GM21529 (cell line): ENCODE measurements at regions not wholly inside any gene's neighbourhood (a gene's known extent, or its start where the extent isn't known, plus 50 kb on each side); places are given as distances from the start of the nearest gene placed in this dataset.
"Not testable (repeated sequence)": the region's sequence is repeated elsewhere in the genome, so short reads cannot be mapped to it uniquely, and the experiment has no call there.

ENCODE experiments used
- ATAC-seq: cut with Tn5 transposase; IDR thresholded peaks from one replicate; pipeline ENCODE4 v1.9.1; 2021; ENCODE audit not compliant: unreplicated experiment

GRCh38 chr16:88128556-88128955, 177.3 kb downstream of the BANP start:
- no peak for ATAC-seq

DNA sequence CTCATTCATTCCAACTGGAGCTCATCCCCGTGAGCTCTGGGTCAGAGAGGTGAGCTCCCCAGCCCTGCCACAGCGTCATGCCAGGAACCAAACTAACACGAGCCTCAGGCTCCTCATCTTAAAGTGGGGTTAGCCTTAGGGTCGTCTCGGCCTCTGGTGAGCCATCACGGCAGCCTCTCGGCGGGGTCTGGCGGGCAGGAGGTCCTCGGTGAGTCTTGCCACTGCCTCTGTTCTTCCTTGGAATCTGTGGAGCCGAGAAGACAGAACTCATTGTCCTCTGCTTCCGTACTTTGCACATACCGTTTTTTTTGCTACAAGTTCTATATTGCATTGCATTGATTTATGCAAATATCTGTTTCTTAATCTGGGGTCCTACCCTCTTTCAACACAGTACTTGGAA, 177.9 kb downstream of the BANP start:
- not testable (repeated sequence) for ATAC-seq

GRCh38 chr16:88130016-88130415, 178.8 kb downstream of the BANP start:
- ATAC-seq, result no peak

DNA sequence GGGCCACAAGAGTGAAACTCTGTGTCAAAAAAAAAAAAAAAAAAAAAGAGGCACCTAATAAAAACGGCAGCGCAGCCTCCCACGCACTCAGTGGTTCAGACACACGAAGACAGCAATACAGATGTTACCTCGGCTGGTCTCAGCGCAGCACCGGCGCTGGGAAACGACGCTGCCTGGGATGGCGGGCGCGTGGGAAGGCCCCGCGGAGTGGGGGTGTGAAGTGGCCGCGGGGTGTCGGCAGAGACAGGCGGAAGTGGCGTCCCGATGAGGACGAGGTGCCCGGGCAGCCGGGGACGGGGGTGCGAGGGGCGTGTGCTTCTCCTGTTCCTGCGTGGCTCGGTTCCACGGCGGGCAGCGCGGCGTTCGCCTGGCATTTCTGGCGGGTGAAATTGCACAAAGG, 179.4 kb downstream of the BANP start:
- no peak for ATAC-seq

- ATAC-seq, result no peak
Measured at GRCh38 chr16:88131256-88131655, 180.0 kb downstream of the BANP start.

GRCh38 chr16:88131966-88132365, 180.7 kb downstream of the BANP start:
- ATAC-seq, result no peak

DNA sequence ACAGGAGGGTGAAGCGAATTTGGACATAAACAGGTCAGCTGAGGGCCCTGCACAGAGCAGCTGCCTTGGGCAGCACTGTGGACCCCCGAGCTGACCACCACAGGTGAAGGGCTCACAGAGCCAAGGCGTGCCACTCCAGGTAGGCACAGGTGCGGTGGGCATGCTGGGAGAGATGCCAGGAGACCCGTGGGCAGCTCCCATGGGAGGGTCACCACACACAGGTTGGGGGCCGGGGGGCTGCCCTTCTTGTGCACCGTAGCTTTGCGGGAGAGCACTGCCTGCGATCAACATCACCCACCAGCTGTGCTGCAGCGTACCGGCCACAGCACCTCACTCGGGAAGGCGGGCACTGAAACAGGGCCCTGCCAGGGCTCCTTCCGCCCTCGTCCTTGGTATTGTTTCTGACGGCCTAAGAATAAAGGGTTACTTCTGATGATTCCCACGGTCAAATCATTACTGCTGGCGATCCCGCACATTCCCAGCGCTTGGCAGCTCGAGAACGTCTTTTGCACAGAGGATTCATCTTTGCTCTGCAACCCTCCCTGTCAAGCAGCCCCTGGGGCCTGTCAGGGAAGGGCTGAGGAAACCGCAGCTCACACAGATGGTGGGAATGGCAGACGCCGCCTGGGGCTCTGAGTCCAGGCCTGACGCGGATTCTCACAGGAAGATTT, 181.7 kb downstream of the BANP start:
- no peak for ATAC-seq

DNA sequence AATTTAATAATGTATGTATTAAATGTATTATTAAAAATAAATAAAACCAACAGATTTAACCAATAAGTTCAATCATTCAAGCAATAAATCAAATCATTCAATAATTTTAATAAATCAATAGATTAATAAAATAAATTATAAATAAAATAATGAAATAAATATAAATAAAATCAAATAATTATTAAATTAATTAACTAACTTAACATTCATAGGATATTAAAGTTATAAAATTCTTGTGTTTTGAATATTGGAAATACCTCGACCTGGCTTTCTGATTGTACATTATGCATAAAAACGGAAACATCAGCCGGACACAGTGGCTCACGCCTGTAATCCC, 182.2 kb downstream of the BANP start:
- ATAC-seq, result no peak

DNA sequence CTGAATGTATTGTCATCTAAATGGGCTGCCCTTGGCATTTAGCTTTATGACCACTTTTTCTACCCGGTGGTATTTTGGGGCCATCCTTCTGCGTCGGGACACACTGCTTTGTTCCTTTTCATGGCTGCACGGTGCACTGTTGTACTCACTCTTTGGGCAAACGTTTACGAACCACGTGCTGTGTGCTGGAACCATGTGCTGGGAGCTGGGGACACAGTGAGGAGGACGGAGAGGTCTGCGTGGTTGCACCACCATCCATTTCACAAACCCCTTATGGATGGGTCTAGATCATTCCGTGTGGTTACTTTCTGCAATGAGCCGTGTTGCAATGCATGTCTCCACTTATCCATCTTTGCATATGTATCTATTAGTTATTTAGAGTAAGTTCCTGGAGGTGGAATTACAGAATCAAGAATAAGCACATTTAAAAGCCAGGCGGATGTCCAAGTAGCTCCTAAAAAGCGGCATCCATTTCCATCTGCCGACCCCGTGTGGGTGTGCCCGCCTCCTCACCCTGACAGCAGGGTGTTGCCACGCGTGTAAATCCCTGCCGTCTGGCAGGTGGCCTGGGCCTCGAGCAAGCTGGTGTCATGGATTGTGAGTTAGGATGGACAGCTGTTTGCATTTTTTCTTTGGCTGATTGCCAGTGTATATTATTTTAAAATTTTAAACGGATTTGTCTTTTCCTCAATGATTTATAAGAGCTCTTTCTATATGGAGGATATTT, 183.1 kb downstream of the BANP start:
- ATAC-seq, result not testable (repeated sequence)

DNA sequence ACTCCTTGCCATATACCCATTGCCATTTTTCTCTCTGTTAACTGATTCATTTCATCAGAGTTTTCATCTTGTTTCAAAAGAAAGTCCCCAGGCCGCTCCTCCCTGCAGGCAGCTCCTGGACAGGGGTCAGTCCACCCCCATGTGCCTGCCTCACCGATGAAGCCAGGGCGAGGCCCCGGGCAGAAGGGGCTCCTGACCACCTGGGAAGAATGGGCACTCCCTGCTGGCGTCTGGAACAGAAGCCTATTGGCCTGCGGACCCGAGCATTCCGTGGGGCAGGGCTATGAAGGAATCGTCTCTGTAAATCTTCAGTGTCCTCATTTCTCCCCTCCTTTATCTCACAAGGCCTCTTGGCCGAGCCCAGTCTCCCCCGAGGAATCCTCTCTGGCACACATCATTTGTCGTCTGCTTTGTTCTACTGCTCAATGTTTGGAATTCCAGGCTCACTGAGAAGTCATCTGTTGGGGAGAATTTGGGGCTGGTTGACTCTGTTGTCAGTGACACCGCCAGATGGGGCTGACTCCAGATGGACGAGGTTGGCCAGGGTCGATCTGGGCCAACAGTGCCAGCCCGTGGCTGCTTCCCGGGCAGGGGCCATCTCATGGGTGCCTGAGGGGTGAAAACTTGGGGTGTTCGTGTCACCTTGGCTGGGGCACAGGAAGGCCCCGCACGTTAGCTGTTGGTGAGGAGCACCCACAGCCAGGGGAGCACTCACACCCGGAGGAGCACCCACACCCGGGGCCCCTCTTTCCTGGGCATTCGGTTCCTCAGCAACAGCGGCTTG, 183.9 kb downstream of the BANP start:
- not testable (repeated sequence) for ATAC-seq

GRCh38 chr16:88136211-88136713, 185.0 kb downstream of the BANP start:
- not testable (repeated sequence) for ATAC-seq

GRCh38 chr16:88136939-88137338, 185.7 kb downstream of the BANP start:
- ATAC-seq, result not testable (repeated sequence)

- not testable (repeated sequence) for ATAC-seq
Measured at GRCh38 chr16:88139141-88139540, 187.9 kb downstream of the BANP start.

GRCh38 chr16:88140195-88140594, 189.0 kb downstream of the BANP start:
- not testable (repeated sequence) for ATAC-seq

GRCh38 chr16:88141580-88141979, 190.3 kb downstream of the BANP start:
- ATAC-seq, result no peak

GRCh38 chr16:88142056-88142935, 191.1 kb downstream of the BANP start:
- ATAC-seq, result not testable (repeated sequence)

DNA sequence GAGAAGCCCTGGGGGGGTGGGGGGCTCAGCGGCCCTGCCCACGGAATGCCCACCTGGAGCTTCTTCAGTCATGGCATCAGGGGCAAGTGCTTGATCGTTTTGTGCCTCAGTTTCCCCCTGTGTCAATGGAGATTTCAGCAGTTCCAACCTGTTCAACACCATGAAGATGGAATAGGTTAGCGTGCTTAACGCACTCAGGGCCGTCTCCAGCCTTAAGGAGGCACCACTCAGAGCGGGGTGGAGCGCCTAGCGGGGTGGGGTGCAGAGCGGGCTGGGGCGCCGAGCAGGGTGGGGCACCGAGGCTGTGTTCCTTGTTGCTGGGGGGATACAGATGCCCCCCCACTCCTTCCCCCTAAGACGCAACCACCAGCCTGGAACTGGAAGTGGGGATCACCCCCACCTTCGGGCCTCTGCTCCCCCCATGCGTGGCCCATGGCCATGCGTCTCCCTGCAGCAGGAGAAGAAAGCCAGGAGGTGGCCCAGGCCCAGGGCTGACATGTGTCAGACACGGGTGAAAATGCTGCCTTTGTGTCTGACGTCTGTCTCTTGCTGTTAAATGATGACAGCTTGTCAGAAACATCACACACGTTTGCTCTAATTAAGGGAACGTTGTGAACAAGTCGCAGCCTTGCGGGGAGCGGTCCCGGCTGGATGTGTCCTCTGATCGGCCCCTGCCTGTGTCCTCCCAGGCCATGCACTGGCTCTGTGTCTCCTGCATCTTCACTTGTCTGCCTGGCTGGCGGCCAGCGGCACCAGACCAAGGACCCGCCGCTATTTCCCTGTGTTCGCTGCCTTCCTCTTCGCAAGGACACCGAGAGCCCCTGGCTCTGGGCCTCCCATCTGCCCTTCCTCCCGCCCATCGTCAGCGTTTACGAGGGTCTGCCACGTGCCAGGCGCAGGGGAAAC, 192.1 kb downstream of the BANP start:
- not testable (repeated sequence) for ATAC-seq

DNA sequence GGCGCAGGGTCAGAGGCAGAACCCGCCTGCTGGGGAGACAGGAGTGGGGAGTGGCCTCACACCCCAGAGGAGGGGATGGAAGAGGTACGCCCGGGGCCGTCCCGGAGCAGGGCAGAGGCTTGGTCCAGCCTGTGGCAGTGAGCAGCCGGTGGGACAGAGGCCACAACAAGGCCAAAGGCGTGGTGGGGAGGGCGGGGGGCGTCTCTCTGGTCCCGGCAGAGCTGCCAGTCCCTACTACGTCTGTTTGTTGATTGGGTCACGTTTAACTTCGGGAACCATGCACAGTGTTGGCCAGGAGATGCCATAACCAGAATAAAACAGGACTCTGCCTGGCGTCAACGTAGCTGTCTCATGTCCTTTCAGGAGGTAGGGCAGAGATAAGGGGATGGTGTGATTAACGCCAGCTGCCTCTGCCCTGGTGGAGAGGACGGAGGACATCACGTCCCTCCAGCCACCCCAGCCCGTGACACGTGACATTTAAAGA, 192.8 kb downstream of the BANP start:
- ATAC-seq, result no peak

DNA sequence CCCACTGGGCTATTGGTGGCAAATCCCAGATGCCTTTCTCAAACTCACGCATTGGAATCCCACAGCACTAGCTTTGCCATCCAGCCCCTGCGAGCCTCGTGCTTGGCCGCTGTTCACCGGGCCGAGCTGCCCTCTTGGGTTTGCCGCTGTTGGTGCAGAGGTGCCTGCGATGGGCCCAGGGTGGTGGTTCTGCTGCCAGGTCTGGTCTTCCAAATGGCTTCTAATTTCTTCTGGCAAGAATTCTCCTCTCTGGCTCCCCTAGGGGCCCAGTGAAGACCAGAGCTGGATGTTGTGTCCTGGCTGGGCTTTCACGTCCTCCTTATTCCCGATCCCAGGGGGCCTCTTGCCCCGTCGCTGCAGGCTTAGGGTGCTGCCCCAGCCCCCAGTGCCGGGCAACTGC, 194.1 kb downstream of the BANP start:
- not testable (repeated sequence) for ATAC-seq
